ENCODE measurements at regions not wholly inside any gene's neighbourhood (a gene's known extent, or its start where the extent isn't known, plus 50 kb on each side); places are given as distances from the start of the nearest gene placed in this dataset.
"Not testable (repeated sequence)": the region's sequence is repeated elsewhere in the genome, so short reads cannot be mapped to it uniquely, and the experiment has no call there.

- TF ChIP-seq, protein P1, sequence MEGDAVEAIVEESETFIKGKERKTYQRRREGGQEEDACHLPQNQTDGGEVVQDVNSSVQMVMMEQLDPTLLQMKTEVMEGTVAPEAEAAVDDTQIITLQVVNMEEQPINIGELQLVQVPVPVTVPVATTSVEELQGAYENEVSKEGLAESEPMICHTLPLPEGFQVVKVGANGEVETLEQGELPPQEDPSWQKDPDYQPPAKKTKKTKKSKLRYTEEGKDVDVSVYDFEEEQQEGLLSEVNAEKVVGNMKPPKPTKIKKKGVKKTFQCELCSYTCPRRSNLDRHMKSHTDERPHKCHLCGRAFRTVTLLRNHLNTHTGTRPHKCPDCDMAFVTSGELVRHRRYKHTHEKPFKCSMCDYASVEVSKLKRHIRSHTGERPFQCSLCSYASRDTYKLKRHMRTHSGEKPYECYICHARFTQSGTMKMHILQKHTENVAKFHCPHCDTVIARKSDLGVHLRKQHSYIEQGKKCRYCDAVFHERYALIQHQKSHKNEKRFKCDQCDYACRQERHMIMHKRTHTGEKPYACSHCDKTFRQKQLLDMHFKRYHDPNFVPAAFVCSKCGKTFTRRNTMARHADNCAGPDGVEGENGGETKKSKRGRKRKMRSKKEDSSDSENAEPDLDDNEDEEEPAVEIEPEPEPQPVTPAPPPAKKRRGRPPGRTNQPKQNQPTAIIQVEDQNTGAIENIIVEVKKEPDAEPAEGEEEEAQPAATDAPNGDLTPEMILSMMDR (IDR thresholded peaks at IDR 0.05; ENCODE audit: low read depth, low read length, poor library complexity, severe bottlenecking): not testable (repeated sequence)
- not testable (repeated sequence) for TF ChIP-seq EZH2phosphoT487 (IDR thresholded peaks at IDR 0.05; ENCODE audit: borderline replicate concordance, low read length)
These were observed 64.0 kb upstream of the SAMSN1 start for GRCh38 chr21:14610119-14610518.
